K562 (cell line): ENCODE measurements at regions not wholly inside any gene's neighbourhood (a gene's known extent, or its start where the extent isn't known, plus 50 kb on each side); places are given as distances from the start of the nearest gene placed in this dataset.

ENCODE experiments used
- ATAC-seq: fragments of 200-7000 bp; cut with Tn5 transposase; 3 replicates; pipeline ENCODE4 v1.9.1; 2020; ENCODE audit warnings: moderate library complexity
- BruUV-seq: library from RNA; stranded (reverse); fragments of 400-500 nt; replicated peaks from 2 replicates; lab custom pipeline; 2021; lab: Mats Ljungman, UMichigan
- CTCF ChIA-PET: fragments of 300-600 bp; formaldehyde crosslinking; extraction: SDS; loops from one replicate; lab custom pipeline; 2021; ENCODE audit warnings: low intra/inter-chr PET ratio; lab: Yijun Ruan, JAX
- POLR2A ChIA-PET: fragments of 300-600, 350-650 bp; sonication (Branson Sonifier 250); formaldehyde crosslinking; extraction: SDS; loops from one replicate; lab custom pipeline; 2021; ENCODE audit warnings: antibody characterized with exemption, inconsistent platforms; lab: Yijun Ruan, JAX
- DNase-seq, 4 experiments: peaks; one replicate each; pipeline versions ENCODE4 v3.0.0 to v3.0.0-alpha.2; 2011 to 2018; ENCODE audit warnings: low spot score in 3 of 4, mixed read lengths in 3 of 4; ENCODE audit errors: extremely low read depth in 1 of 4
- FAIRE-seq: peaks from 2 replicates; lab custom pipeline; 2011; peaks lifted over from hg19 to GRCh38; lab: Jason Lieb, UNC
- H2AFZ ChIP-seq: 2 replicates; pipeline ENCODE4 v1.6.0; 2011; ENCODE audit warnings: low read depth, low read length, control low read depth, inconsistent platforms
- H3K27ac ChIP-seq: fragments of 200-600 bp; 3 replicates; pipeline ENCODE4 v1.8.0; 2011; ENCODE audit warnings: low read depth, mild to moderate bottlenecking, control low read depth, inconsistent platforms, low read length, moderate library complexity, mixed read lengths; ENCODE audit errors: extremely low read depth
- H3K27me3 ChIP-seq, 2 experiments: fragments of 300-600 bp in 1 of 2; 2 replicates in 1 of 2; 3 replicates in 1 of 2; pipeline versions ENCODE4 v1.6.0 to v1.8.0; 2011; ENCODE audit warnings: inconsistent platforms in 2 of 2, low read length in 2 of 2, mild to moderate bottlenecking in 1 of 2, mixed read lengths in 1 of 2, moderate library complexity in 1 of 2; ENCODE audit not compliant: control insufficient read depth in 2 of 2, insufficient read depth in 2 of 2
- H3K36me3 ChIP-seq: fragments of 300-600 bp; 3 replicates; pipeline ENCODE4 v1.8.0; 2011; ENCODE audit warnings: mild to moderate bottlenecking, low read length, inconsistent platforms; ENCODE audit not compliant: control insufficient read depth, insufficient read depth
- H3K4me1 ChIP-seq, 2 experiments: fragments of 200-600 bp in 1 of 2; replicated peaks in 1 of 2; 2 replicates in 1 of 2; 3 replicates in 1 of 2; pipeline versions ENCODE4 v1.5.1 to v1.8.0; 2011; ENCODE audit warnings: inconsistent platforms in 2 of 2, low read length in 2 of 2, mild to moderate bottlenecking in 1 of 2, mixed read lengths in 1 of 2, moderate library complexity in 1 of 2; ENCODE audit not compliant: control insufficient read depth in 2 of 2, insufficient read depth in 2 of 2
- H3K4me2 ChIP-seq: 2 replicates; pipeline ENCODE4 v1.6.1; 2011; ENCODE audit warnings: low read length, control low read depth, inconsistent platforms, mixed read lengths; ENCODE audit not compliant: insufficient read depth
- H3K4me3 ChIP-seq: fragments of 200-600 bp; sonication (generic), shearing (Covaris generic); 2 replicates; pipeline ENCODE4 v1.5.1; 2016; ENCODE audit warnings: control low read depth, inconsistent platforms
- H3K79me2 ChIP-seq: fragments of 200-600 bp; 3 replicates; pipeline ENCODE4 v1.8.0; 2011; ENCODE audit warnings: low read length, inconsistent platforms; ENCODE audit not compliant: control insufficient read depth, insufficient read depth
- H3K9ac ChIP-seq, 2 experiments: 2 replicates each; pipeline versions ENCODE4 v1.6.0 to v1.6.1; 2011; ENCODE audit warnings: low read depth in 2 of 2, low read length in 2 of 2, control low read depth in 1 of 2, inconsistent platforms in 1 of 2, mild to moderate bottlenecking in 1 of 2, mixed read lengths in 1 of 2; ENCODE audit not compliant: insufficient read depth in 1 of 2
- H3K9me1 ChIP-seq: one replicate; pipeline ENCODE4 v1.6.0; 2011; ENCODE audit warnings: inconsistent platforms, mild to moderate bottlenecking, low read length, moderate library complexity; ENCODE audit not compliant: control insufficient read depth, insufficient read depth
- H3K9me3 ChIP-seq: replicated peaks from 2 replicates; pipeline ENCODE4 v1.5.1; 2011; ENCODE audit warnings: low read depth, low read length, inconsistent platforms; ENCODE audit not compliant: control insufficient read depth, insufficient read depth
- H4K20me1 ChIP-seq: replicated peaks from 2 replicates; pipeline ENCODE4 v1.6.1; 2011; ENCODE audit warnings: low read length, inconsistent platforms, mixed read lengths; ENCODE audit not compliant: control insufficient read depth, insufficient read depth
- AFF1 ChIP-seq, 2 experiments: fragments of 450-650 bp; IDR thresholded peaks; 2 replicates each; pipeline ENCODE4 v1.6.1; 2018; ENCODE audit warnings: mild to moderate bottlenecking in 2 of 2, low read depth in 1 of 2; ENCODE audit not compliant: partially characterized antibody in 2 of 2
- E4F1 ChIP-seq: fragments of 250-450 bp; sonication (Bioruptor Pico); IDR thresholded peaks from 2 replicates; pipeline ENCODE4 v1.5.0; 2021; ENCODE audit warnings: mild to moderate bottlenecking, borderline replicate concordance
- ESRRB ChIP-seq: fragments of 250-450 bp; sonication (Bioruptor Pico); IDR thresholded peaks from 2 replicates; pipeline ENCODE4 v1.5.0; 2020; ENCODE audit warnings: mild to moderate bottlenecking, moderate library complexity, borderline replicate concordance
- HNRNPK ChIP-seq: fragments of 200-400 bp; formaldehyde crosslinking; IDR thresholded peaks from one replicate; pipeline ENCODE4 v1.6.1; 2018; ENCODE audit warnings: mild to moderate bottlenecking, low read depth, low read length; ENCODE audit not compliant: poor library complexity, severe bottlenecking
- LARP7 ChIP-seq: fragments of 450-650 bp; IDR thresholded peaks from 2 replicates; pipeline ENCODE4 v1.6.1; 2016
- NBN ChIP-seq: fragments of 450-650 bp; IDR thresholded peaks from 2 replicates; pipeline ENCODE4 v1.6.1; 2016; ENCODE audit warnings: low read depth, mild to moderate bottlenecking
- PTTG1 ChIP-seq: fragments of 450-650 bp; IDR thresholded peaks from 2 replicates; pipeline ENCODE4 v1.6.1; 2016; ENCODE audit warnings: low read depth, mild to moderate bottlenecking, missing genetic modification characterization, missing compliant biosample characterization
- RBM39 ChIP-seq: fragments of 200-400 bp; formaldehyde crosslinking; optimal IDR thresholded peaks from 2 replicates; pipeline ENCODE3; 2018; ENCODE audit warnings: low read depth, low read length
- RFX7 ChIP-seq: fragments of 250-450 bp; sonication (Bioruptor Pico); IDR thresholded peaks from 2 replicates; pipeline ENCODE4 v1.5.1; 2021; ENCODE audit warnings: mild to moderate bottlenecking
- SRSF3 ChIP-seq: fragments of 200-400 bp; formaldehyde crosslinking; IDR thresholded peaks from 2 replicates; pipeline ENCODE4 v1.6.1; 2016; ENCODE audit warnings: mild to moderate bottlenecking, low read length, moderate library complexity; ENCODE audit not compliant: insufficient read depth
- STAT5A ChIP-seq: IDR thresholded peaks from 2 replicates; pipeline ENCODE4 v1.6.1; 2012; ENCODE audit warnings: low read length, inconsistent platforms, borderline replicate concordance
- TBL1XR1 ChIP-seq, 2 experiments: IDR thresholded peaks; 2 replicates each; pipeline ENCODE4 v1.6.1; 2012; ENCODE audit warnings: improper control_type of control experiment in 2 of 2, low read length in 2 of 2, mild to moderate bottlenecking in 1 of 2
- ZBTB7A ChIP-seq: IDR thresholded peaks from 2 replicates; pipeline ENCODE4 v1.6.1; 2011; ENCODE audit warnings: low read depth, mild to moderate bottlenecking, low read length, moderate library complexity, borderline replicate concordance; ENCODE audit not compliant: control insufficient read depth
- ZNF41 ChIP-seq: fragments of 250-450 bp; sonication (Bioruptor Pico); conservative IDR thresholded peaks from 2 replicates; pipeline ENCODE4 v1.4.0; 2020; ENCODE audit warnings: mild to moderate bottlenecking
- ZNF444 ChIP-seq: fragments of 250-450 bp; sonication (Bioruptor Pico); IDR thresholded peaks from 2 replicates; pipeline ENCODE4 v1.4.0; 2020; ENCODE audit warnings: mild to moderate bottlenecking, moderate library complexity
- ZNF740 ChIP-seq, 3 experiments: fragments of 200-800 bp in 1 of 3; sonication (Bioruptor generic) in 1 of 3; sonication (generic) in 1 of 3; formaldehyde crosslinking in 1 of 3; IDR thresholded peaks; 2 replicates each; pipeline versions ENCODE4 v1.6.1 to v1.8.0; 2016 to 2022; ENCODE audit warnings: mild to moderate bottlenecking in 2 of 3, missing compliant biosample characterization in 2 of 3, missing genetic modification characterization in 2 of 3, missing genetic modification reagents in 1 of 3
- WGBS: fragments of 100-300 bp; shearing (Covaris generic); methylation state at CpG from one replicate; pipeline ENCODE4 v1.1.6; 2016; ENCODE audit warnings: low coverage, mixed read lengths; ENCODE audit not compliant: insufficient coverage; ENCODE audit errors: missing lambda C conversion rate; 5-methylcytosine and 5-hydroxymethylcytosine counted together
- in situ Hi-C: fragments of 300-500 bp; cut with MboI; formaldehyde crosslinking; loops from 4 replicates; pipeline ENCODE4 v1.15.0; 2018; ENCODE audit warnings: inconsistent platforms, mixed read lengths
- intact Hi-C: fragments of 100-400 bp; cut with micrococcal nuclease; formaldehyde crosslinking; loops from 2 replicates; pipeline ENCODE4 v1.14.2; 2022

- H3K9ac ChIP-seq: no peak overlapping the region
- H3K4me3 ChIP-seq: no peak overlapping the region
- no peaks in the 10 kb centered on the region for H3K79me2 ChIP-seq
- FAIRE-seq (no peak), ATAC-seq (no peak), DNase-seq (no peak)
- WGBS: 3% methylated on average over 9 of the region's 9 CpGs
- BruUV-seq: no TSS peak
- intact Hi-C loops (no loop called here), in situ Hi-C loops (loop anchor here (25.0 kb wide), 1 partner anchor 958 kb away; no protein-coding TSS in a partner anchor)
- ChIA-PET CTCF (interaction anchor here (0.6 kb wide), 1 partner anchor 598 kb away, joined by 3 read pairs; no protein-coding TSS in a partner anchor), POLR2A (no interaction called here)
- H4K20me1 ChIP-seq: no peaks in the 10 kb centered on the region
- no peaks in the 10 kb centered on the region; a peak in 1 of 5 replicates for H3K27me3 ChIP-seq
- no peak overlapping the region for H3K27ac ChIP-seq
- no peaks in the 10 kb centered on the region for H3K4me1 ChIP-seq
- H3K4me2 ChIP-seq: no peak overlapping the region
- no peak overlapping the region for H2AFZ ChIP-seq
- H3K9me3 ChIP-seq: no peaks in the 10 kb centered on the region
- no peaks in the 10 kb centered on the region for H3K9me1 ChIP-seq
- no peaks in the 10 kb centered on the region for H3K36me3 ChIP-seq
- TF ChIP-seq RBM39 (no peak), STAT5A (no peak), TBL1XR1 (IDR thresholded peaks at IDR 0.05; ENCODE audit: low read length in 2 of 2) (no peak), ZNF740 (CRISPR knock-in tag; IDR thresholded peaks at IDR 0.05) (no peak), ZNF740 (tag; IDR thresholded peaks at IDR 0.05) (no peak), ESRRB (CRISPR knock-in tag) (no peak), ZNF41 (no peak), PTTG1 (tag) (no peak), ZNF444 (CRISPR knock-in tag) (no peak), LARP7 (no peak), E4F1 (CRISPR knock-in tag) (no peak), RFX7 (CRISPR knock-in tag) (no peak), HNRNPK (no peak), NBN (no peak), SRSF3 (no peak), AFF1 (IDR thresholded peaks at IDR 0.05; ENCODE audit: low read depth in 1 of 2, partially characterized antibody in 2 of 2) (no peak), ZBTB7A (no peak)
Measured at GRCh38 chr6:132954222-132954621, 139.9 kb downstream of the RPS12 start.
